ENCODE measurements at regions not wholly inside any gene's neighbourhood (a gene's known extent, or its start where the extent isn't known, plus 50 kb on each side); places are given as distances from the start of the nearest gene placed in this dataset.
"Not testable (repeated sequence)": the region's sequence is repeated elsewhere in the genome, so short reads cannot be mapped to it uniquely, and the experiment has no call there.

- no peaks in the 10 kb centered on the region for H3K9me3 ChIP-seq (ENCODE audit: control insufficient read depth in 4 of 4, insufficient read depth in 3 of 4, low read length in 3 of 4)
- TF ChIP-seq, protein P1, sequence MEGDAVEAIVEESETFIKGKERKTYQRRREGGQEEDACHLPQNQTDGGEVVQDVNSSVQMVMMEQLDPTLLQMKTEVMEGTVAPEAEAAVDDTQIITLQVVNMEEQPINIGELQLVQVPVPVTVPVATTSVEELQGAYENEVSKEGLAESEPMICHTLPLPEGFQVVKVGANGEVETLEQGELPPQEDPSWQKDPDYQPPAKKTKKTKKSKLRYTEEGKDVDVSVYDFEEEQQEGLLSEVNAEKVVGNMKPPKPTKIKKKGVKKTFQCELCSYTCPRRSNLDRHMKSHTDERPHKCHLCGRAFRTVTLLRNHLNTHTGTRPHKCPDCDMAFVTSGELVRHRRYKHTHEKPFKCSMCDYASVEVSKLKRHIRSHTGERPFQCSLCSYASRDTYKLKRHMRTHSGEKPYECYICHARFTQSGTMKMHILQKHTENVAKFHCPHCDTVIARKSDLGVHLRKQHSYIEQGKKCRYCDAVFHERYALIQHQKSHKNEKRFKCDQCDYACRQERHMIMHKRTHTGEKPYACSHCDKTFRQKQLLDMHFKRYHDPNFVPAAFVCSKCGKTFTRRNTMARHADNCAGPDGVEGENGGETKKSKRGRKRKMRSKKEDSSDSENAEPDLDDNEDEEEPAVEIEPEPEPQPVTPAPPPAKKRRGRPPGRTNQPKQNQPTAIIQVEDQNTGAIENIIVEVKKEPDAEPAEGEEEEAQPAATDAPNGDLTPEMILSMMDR (IDR thresholded peaks at IDR 0.05; ENCODE audit: control extremely low read depth, extremely low read depth) = no peak
- H3K27ac ChIP-seq (ENCODE audit: low read depth in 1 of 2, low read length in 1 of 2) = no peak overlapping the region
- H3K27me3 ChIP-seq (ENCODE audit: control insufficient read depth in 3 of 3, insufficient read depth in 3 of 3, low read length in 2 of 3) = no peaks in the 10 kb centered on the region
- DNase-seq = no peak
- H3K4me3 ChIP-seq = no peak overlapping the region
- 71 to 88% methylated on average over 4 of the region's 4 CpGs for WGBS, 2 donors
- H3K4me1 ChIP-seq (ENCODE audit: control insufficient read depth in 5 of 5, insufficient read depth in 5 of 5, low read length in 5 of 5) = no peaks in the 10 kb centered on the region
- no peak overlapping the region for H3K9ac ChIP-seq (ENCODE audit: insufficient read depth in 1 of 2, low read length in 2 of 2)
- H3K36me3 ChIP-seq (ENCODE audit: control insufficient read depth in 4 of 4, insufficient read depth in 4 of 4, low read length in 4 of 4) = no peaks in the 10 kb centered on the region
- ATAC-seq (ENCODE audit: insufficient read depth, low FRiP score) = no peak
These were observed 154.7 kb upstream of the LRP1B start for GRCh38 chr2:142285480-142285879.

GRCh38 chr2:142284336-142284735, 153.5 kb upstream of the LRP1B start:
- not testable (repeated sequence) for H3K9me3 ChIP-seq (ENCODE audit: control insufficient read depth in 4 of 4, insufficient read depth in 3 of 4, low read length in 3 of 4); DNase-seq; ATAC-seq (ENCODE audit: insufficient read depth, low FRiP score); H3K36me3 ChIP-seq (ENCODE audit: control insufficient read depth in 4 of 4, insufficient read depth in 4 of 4, low read length in 4 of 4); H3K4me1 ChIP-seq (ENCODE audit: control insufficient read depth in 5 of 5, insufficient read depth in 5 of 5, low read length in 5 of 5); H3K9ac ChIP-seq (ENCODE audit: insufficient read depth in 1 of 2, low read length in 2 of 2); H3K27me3 ChIP-seq (ENCODE audit: control insufficient read depth in 3 of 3, insufficient read depth in 3 of 3, low read length in 2 of 3); H3K4me3 ChIP-seq; H3K27ac ChIP-seq (ENCODE audit: low read depth in 1 of 2, low read length in 1 of 2)
- 81 to 86% methylated on average over 4 of the region's 4 CpGs for WGBS, 2 donors

DNA sequence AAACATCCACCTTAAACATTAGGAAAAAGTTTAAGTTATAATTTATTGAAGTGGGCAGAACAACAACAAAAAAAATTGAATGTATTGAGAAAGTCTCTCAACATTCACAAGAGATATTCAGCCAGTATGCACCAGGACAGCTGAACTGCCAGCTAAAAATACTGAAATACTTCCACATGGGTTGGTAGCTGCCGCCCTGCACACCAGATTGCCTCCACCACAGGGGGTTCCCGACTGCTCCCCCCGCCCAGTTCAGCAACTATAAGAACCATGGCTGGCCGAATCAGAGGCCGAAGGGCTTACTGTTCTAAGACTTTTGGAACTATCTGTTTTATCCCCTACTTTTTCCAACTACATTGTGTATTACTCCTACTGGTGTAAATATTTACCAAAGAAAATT, 150.0 kb upstream of the LRP1B start:
- no peak for ATAC-seq (ENCODE audit: insufficient read depth, low FRiP score)

GRCh38 chr2:142270990-142271389, 140.2 kb upstream of the LRP1B start:
- no peak for ATAC-seq (ENCODE audit: insufficient read depth, low FRiP score)
- 75 to 78% methylated on average over 2 of the region's 2 CpGs for WGBS, 2 donors
- Histone ChIP-seq H3K27ac (ENCODE audit: low read depth in 1 of 2, low read length in 1 of 2) (no peak overlapping the region), H3K27me3 (ENCODE audit: control insufficient read depth in 3 of 3, insufficient read depth in 3 of 3, low read length in 2 of 3) (no peaks in the 10 kb centered on the region), H3K9ac (ENCODE audit: insufficient read depth in 1 of 2, low read length in 2 of 2) (no peak overlapping the region), H3K4me3 (no peak overlapping the region), H3K4me1 (ENCODE audit: control insufficient read depth in 5 of 5, insufficient read depth in 5 of 5, low read length in 5 of 5) (no peaks in the 10 kb centered on the region), H3K36me3 (ENCODE audit: control insufficient read depth in 4 of 4, insufficient read depth in 4 of 4, low read length in 4 of 4) (no peaks in the 10 kb centered on the region), H3K9me3 (ENCODE audit: control insufficient read depth in 4 of 4, insufficient read depth in 3 of 4, low read length in 3 of 4) (peaks cover 0 to 3% (median 0%) of the 10 kb centered on the region in 4 donors)
- DNase-seq = no peak
- TF ChIP-seq, protein P1 (IDR thresholded peaks at IDR 0.05; ENCODE audit: control extremely low read depth, extremely low read depth) = no peak

More for the DNA sequence above, 150.0 kb upstream of the LRP1B start:
- no peak overlapping the region for H3K27ac ChIP-seq (ENCODE audit: low read depth in 1 of 2, low read length in 1 of 2)
- 78 to 85% methylated on average over 5 of the region's 5 CpGs for WGBS, 2 donors
- H3K27me3 ChIP-seq (ENCODE audit: control insufficient read depth in 3 of 3, insufficient read depth in 3 of 3, low read length in 2 of 3) = no peaks in the 10 kb centered on the region
- no peak overlapping the region for H3K9ac ChIP-seq (ENCODE audit: insufficient read depth in 1 of 2, low read length in 2 of 2)
- no peak overlapping the region for H3K4me3 ChIP-seq
- no peaks in the 10 kb centered on the region for H3K9me3 ChIP-seq (ENCODE audit: control insufficient read depth in 4 of 4, insufficient read depth in 3 of 4, low read length in 3 of 4)
- no peaks in the 10 kb centered on the region for H3K36me3 ChIP-seq (ENCODE audit: control insufficient read depth in 4 of 4, insufficient read depth in 4 of 4, low read length in 4 of 4)
- TF ChIP-seq, protein P1 (IDR thresholded peaks at IDR 0.05; ENCODE audit: control extremely low read depth, extremely low read depth) = no peak
- H3K4me1 ChIP-seq (ENCODE audit: control insufficient read depth in 5 of 5, insufficient read depth in 5 of 5, low read length in 5 of 5) = no peaks in the 10 kb centered on the region
- no peak for DNase-seq
